Glutamatergic neuron (in vitro differentiated cells): ENCODE measurements at regions not wholly inside any gene's neighbourhood (a gene's known extent, or its start where the extent isn't known, plus 50 kb on each side); places are given as distances from the start of the nearest gene placed in this dataset.

Experiments used
- DNase-seq: peaks from one replicate; pipeline ENCODE4 v3.0.0; 2022
- H3K27ac Mint-ChIP-seq: one replicate; pipeline ENCODE4 v1.8.0; 2020; ENCODE audit warnings: mild to moderate bottlenecking, mixed read lengths, inconsistent platforms; ENCODE audit not compliant: unreplicated experiment
- H3K27me3 Mint-ChIP-seq: one replicate; pipeline ENCODE4 v1.8.0; 2020; ENCODE audit warnings: mild to moderate bottlenecking, moderate library complexity, mixed read lengths, inconsistent platforms; ENCODE audit not compliant: unreplicated experiment
- H3K36me3 Mint-ChIP-seq: one replicate; pipeline ENCODE4 v1.8.0; 2020; ENCODE audit warnings: mild to moderate bottlenecking, mixed read lengths, inconsistent platforms; ENCODE audit not compliant: unreplicated experiment
- H3K4me1 Mint-ChIP-seq: one replicate; pipeline ENCODE4 v1.8.0; 2020; ENCODE audit warnings: mild to moderate bottlenecking, low read depth, mixed read lengths, inconsistent platforms; ENCODE audit not compliant: unreplicated experiment
- H3K4me3 Mint-ChIP-seq: one replicate; pipeline ENCODE4 v1.8.0; 2020; ENCODE audit warnings: mild to moderate bottlenecking, mixed read lengths, inconsistent platforms; ENCODE audit not compliant: unreplicated experiment
- H3K9me3 Mint-ChIP-seq: one replicate; pipeline ENCODE4 v1.8.0; 2020; ENCODE audit warnings: mild to moderate bottlenecking, moderate library complexity, mixed read lengths, inconsistent platforms; ENCODE audit not compliant: unreplicated experiment
- TF ChIP-seq, protein P1 (sequence below): fragments of 200-600 bp; sonication (generic); IDR thresholded peaks from one replicate; pipeline ENCODE4 v1.5.0; 2021; ENCODE audit not compliant: partially characterized antibody, unreplicated experiment

DNA sequence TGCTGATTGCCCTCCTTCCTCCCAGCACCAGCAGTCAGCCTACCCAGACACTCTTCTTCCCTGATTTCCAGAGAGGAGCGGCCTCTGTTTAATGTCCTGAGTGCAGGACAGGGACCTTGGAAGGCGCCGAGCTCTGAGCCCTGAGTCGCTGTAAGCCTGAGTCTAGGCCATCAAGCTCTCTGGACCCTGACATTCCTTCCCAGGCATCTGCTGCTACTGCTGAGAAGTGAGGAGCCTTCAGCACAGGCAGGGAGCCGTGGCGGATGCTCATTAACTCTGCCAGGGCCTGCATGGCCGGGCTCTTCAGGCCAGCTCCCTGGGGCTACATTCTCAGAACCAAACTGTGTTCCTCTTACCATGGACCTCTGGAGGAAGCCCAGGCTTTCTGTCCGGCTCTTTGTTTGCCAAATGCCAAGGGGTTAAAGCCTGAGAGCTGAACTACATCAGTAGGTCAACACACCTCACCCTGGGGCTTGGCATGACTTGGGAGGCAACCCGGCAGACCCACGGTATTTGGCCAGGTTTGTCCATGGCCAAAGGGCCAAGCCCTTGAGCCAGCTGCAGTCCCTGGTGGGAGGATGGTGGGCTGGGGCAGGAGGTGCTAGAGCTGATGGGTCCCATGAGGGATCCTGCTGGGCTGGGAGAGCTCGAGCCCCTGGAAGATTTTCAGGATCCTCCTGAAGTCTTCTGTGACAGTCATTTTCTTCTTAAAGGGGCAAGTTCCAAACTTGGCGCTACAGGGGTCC, 721.4 kb downstream of the BRD1 start:
- Mint-ChIP-seq H3K36me3 (peaks cover 11% of the 10 kb centered on the region), H3K27ac (no peak overlapping the region), H3K4me3 (no peak overlapping the region), H3K9me3 (peaks cover 22% of the 10 kb centered on the region), H3K4me1 (no peaks in the 10 kb centered on the region), H3K27me3 (peaks cover 4% of the 10 kb centered on the region)
- DNase-seq, result no peak
- TF ChIP-seq, protein P1, sequence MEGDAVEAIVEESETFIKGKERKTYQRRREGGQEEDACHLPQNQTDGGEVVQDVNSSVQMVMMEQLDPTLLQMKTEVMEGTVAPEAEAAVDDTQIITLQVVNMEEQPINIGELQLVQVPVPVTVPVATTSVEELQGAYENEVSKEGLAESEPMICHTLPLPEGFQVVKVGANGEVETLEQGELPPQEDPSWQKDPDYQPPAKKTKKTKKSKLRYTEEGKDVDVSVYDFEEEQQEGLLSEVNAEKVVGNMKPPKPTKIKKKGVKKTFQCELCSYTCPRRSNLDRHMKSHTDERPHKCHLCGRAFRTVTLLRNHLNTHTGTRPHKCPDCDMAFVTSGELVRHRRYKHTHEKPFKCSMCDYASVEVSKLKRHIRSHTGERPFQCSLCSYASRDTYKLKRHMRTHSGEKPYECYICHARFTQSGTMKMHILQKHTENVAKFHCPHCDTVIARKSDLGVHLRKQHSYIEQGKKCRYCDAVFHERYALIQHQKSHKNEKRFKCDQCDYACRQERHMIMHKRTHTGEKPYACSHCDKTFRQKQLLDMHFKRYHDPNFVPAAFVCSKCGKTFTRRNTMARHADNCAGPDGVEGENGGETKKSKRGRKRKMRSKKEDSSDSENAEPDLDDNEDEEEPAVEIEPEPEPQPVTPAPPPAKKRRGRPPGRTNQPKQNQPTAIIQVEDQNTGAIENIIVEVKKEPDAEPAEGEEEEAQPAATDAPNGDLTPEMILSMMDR, result no peak

- no peaks in the 10 kb centered on the region for H3K4me1 Mint-ChIP-seq
- H3K4me3 Mint-ChIP-seq, result no peak overlapping the region
- H3K27me3 Mint-ChIP-seq, result peaks cover 4% of the 10 kb centered on the region
- H3K27ac Mint-ChIP-seq, result no peak overlapping the region
- TF ChIP-seq, protein P1, result no peak
- H3K9me3 Mint-ChIP-seq, result peaks cover 21% of the 10 kb centered on the region
- no peak for DNase-seq
- H3K36me3 Mint-ChIP-seq, result peaks cover 11% of the 10 kb centered on the region
Measured at GRCh38 chr22:49104434-49104833, 723.2 kb downstream of the BRD1 start.

DNA sequence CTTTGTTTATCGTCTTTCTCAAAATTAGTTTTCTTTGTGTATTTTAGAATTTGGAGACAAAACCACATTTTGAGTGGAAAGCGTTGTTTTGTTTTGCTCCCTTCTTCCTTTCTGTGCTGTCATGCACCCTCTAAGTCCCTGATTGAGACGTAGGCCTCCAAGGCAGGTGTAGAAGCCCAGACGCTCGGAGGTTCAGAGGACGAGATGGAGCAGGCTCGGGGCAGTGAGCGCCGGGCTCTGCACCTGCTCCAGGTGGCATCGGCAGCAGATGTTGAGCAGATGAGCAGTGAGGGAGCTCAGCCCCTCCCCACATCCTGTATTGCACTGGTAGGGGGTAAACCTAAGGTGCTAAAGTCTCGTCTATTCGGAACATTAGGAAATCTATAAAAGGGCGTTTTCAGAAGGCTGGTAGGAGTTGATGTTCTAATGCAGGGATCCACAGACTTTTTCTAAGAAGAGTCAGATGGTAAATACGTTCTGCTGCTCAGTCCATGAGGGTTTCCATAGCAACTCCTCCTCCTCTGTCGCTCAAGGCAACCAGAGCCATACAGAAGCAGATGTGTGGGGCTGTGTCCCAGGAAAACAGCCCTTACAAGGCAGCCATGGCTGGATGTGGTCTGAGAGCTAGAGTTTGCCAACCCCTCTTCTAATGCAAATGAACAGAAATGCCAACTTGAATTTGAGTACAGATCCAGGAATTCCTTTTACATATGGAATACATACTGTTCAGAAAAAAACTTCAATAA, 724.2 kb downstream of the BRD1 start:
- DNase-seq, result no peak

GRCh38 chr22:49102367-49102766, 725.3 kb downstream of the BRD1 start:
- H3K4me1 Mint-ChIP-seq, result no peaks in the 10 kb centered on the region
- no peak overlapping the region for H3K4me3 Mint-ChIP-seq
- no peak for DNase-seq
- H3K27me3 Mint-ChIP-seq, result peaks cover 5% of the 10 kb centered on the region
- TF ChIP-seq, protein P1, result no peak
- no peak overlapping the region for H3K27ac Mint-ChIP-seq
- H3K36me3 Mint-ChIP-seq, result peaks cover 18% of the 10 kb centered on the region
- H3K9me3 Mint-ChIP-seq, result peaks cover 18% of the 10 kb centered on the region

More for the DNA sequence above, 724.2 kb downstream of the BRD1 start:
- Mint-ChIP-seq H3K9me3 (peaks cover 20% of the 10 kb centered on the region), H3K36me3 (peaks cover 14% of the 10 kb centered on the region), H3K27me3 (peaks cover 4% of the 10 kb centered on the region), H3K27ac (no peak overlapping the region), H3K4me1 (no peaks in the 10 kb centered on the region), H3K4me3 (no peak overlapping the region)
- TF ChIP-seq, protein P1, result no peak

GRCh38 chr22:49101873-49102272, 725.8 kb downstream of the BRD1 start:
- Mint-ChIP-seq H3K4me1 (no peaks in the 10 kb centered on the region), H3K9me3 (peaks cover 16% of the 10 kb centered on the region), H3K4me3 (no peak overlapping the region), H3K36me3 (peaks cover 18% of the 10 kb centered on the region), H3K27ac (no peak overlapping the region), H3K27me3 (peaks cover 4% of the 10 kb centered on the region)
- DNase-seq, result no peak
- TF ChIP-seq, protein P1, result no peak
